ENCODE measurements at regions not wholly inside any gene's neighbourhood (a gene's known extent, or its start where the extent isn't known, plus 50 kb on each side); places are given as distances from the start of the nearest gene placed in this dataset.

DNA sequence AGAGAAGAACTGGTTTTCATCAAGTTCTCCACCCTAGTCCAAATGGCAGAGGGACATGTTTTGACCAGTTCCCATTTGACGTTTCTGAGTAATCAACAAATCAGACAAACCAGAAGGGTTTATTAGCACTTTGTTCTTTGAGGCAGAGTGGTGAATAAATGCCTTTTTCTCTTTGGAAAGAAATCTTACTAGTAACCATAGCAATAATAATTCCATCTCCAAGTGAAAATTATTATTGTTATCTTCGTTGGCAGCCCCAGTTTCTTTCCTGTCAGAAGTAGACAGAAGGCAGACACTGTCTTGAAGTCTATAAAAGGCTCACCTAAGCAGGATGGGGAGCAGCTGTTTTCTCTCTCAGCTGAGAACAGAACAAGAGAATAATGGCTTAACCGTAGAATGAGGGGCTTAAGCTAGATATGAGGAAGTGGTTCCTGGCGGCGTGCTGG, 391.6 kb downstream of the PBX1 start:
- H3K4me3 ChIP-seq (ENCODE audit: control insufficient read depth in 2 of 3, extremely low read depth in 1 of 3, insufficient read depth in 2 of 3, low read depth in 1 of 3, low read length in 3 of 3), result no peak overlapping the region
- dilution Hi-C loops (cut with MboI; ENCODE audit: extremely low pct_ligation_motif_present, low sequenced_read_pairs), result no loop called here
- no peak for TF ChIP-seq CTCF (optimal IDR thresholded peaks at IDR 0.05 in 1 of 3, IDR thresholded peaks at IDR 0.05 in 1 of 3, conservative IDR thresholded peaks at IDR 0.05 in 1 of 3; ENCODE audit: extremely low read depth in 1 of 3, insufficient read depth in 2 of 3, low read length in 3 of 3)
- no peak for TF ChIP-seq EZH2 (IDR thresholded peaks at IDR 0.05; ENCODE audit: low read length)
- no peak overlapping the region for H3K9ac ChIP-seq (ENCODE audit: control insufficient read depth, extremely low read depth, insufficient read depth, low read length)
- no peaks in the 10 kb centered on the region for H3K27me3 ChIP-seq (ENCODE audit: control insufficient read depth, extremely low read depth, insufficient read depth, low read length)
- H3K9me1 ChIP-seq (ENCODE audit: control insufficient read depth, extremely low read depth, insufficient read depth, low read length), result no peaks in the 10 kb centered on the region
- H3K4me1 ChIP-seq (ENCODE audit: control insufficient read depth, extremely low read depth, insufficient read depth, low read length), result no peaks in the 10 kb centered on the region
- no peak overlapping the region for H2AFZ ChIP-seq (ENCODE audit: control insufficient read depth, low read length)
- DNase-seq (ENCODE audit: low read depth, low spot score), result no peak
- H3K36me3 ChIP-seq (ENCODE audit: control insufficient read depth in 2 of 2, extremely low read depth in 1 of 2, insufficient read depth in 2 of 2, low read length in 2 of 2), result no peaks in the 10 kb centered on the region
- no peaks in the 10 kb centered on the region for H3K9me3 ChIP-seq (ENCODE audit: control insufficient read depth, low read depth, low read length)
- no peak for FAIRE-seq
- no peaks in the 10 kb centered on the region for H3K79me2 ChIP-seq (ENCODE audit: control insufficient read depth, insufficient read depth, low read length)
- H3K4me2 ChIP-seq (ENCODE audit: control insufficient read depth, extremely low read depth, insufficient read depth, low read depth, low read length), result no peak overlapping the region
- H4K20me1 ChIP-seq (ENCODE audit: control insufficient read depth, extremely low read depth, insufficient read depth, low read length), result no peaks in the 10 kb centered on the region
- no peak overlapping the region for H3K27ac ChIP-seq (ENCODE audit: control insufficient read depth, insufficient read depth, low read length)

GRCh38 chr1:164949771-164950471, 390.9 kb downstream of the PBX1 start:
- no peaks in the 10 kb centered on the region for H4K20me1 ChIP-seq (ENCODE audit: control insufficient read depth, extremely low read depth, insufficient read depth, low read length)
- TF ChIP-seq CTCF (optimal IDR thresholded peaks at IDR 0.05 in 1 of 3, IDR thresholded peaks at IDR 0.05 in 1 of 3, conservative IDR thresholded peaks at IDR 0.05 in 1 of 3; ENCODE audit: extremely low read depth in 1 of 3, insufficient read depth in 2 of 3, low read length in 3 of 3) (no peak), EZH2 (IDR thresholded peaks at IDR 0.05; ENCODE audit: low read length) (no peak)
- H3K9me1 ChIP-seq (ENCODE audit: control insufficient read depth, extremely low read depth, insufficient read depth, low read length), result no peaks in the 10 kb centered on the region
- no peaks in the 10 kb centered on the region for H3K79me2 ChIP-seq (ENCODE audit: control insufficient read depth, insufficient read depth, low read length)
- no peak for FAIRE-seq
- H3K4me1 ChIP-seq (ENCODE audit: control insufficient read depth, extremely low read depth, insufficient read depth, low read length), result no peaks in the 10 kb centered on the region
- dilution Hi-C loops (cut with MboI; ENCODE audit: extremely low pct_ligation_motif_present, low sequenced_read_pairs), result no loop called here
- H3K36me3 ChIP-seq (ENCODE audit: control insufficient read depth in 2 of 2, extremely low read depth in 1 of 2, insufficient read depth in 2 of 2, low read length in 2 of 2), result no peaks in the 10 kb centered on the region
- no peak overlapping the region for H2AFZ ChIP-seq (ENCODE audit: control insufficient read depth, low read length)
- no peak overlapping the region for H3K4me2 ChIP-seq (ENCODE audit: control insufficient read depth, extremely low read depth, insufficient read depth, low read depth, low read length)
- no peak for DNase-seq (ENCODE audit: low read depth, low spot score)
- H3K4me3 ChIP-seq (ENCODE audit: control insufficient read depth in 2 of 3, extremely low read depth in 1 of 3, insufficient read depth in 2 of 3, low read depth in 1 of 3, low read length in 3 of 3), result no peak overlapping the region
- no peak overlapping the region for H3K9ac ChIP-seq (ENCODE audit: control insufficient read depth, extremely low read depth, insufficient read depth, low read length)
- H3K27ac ChIP-seq (ENCODE audit: control insufficient read depth, insufficient read depth, low read length), result no peak overlapping the region
- H3K27me3 ChIP-seq (ENCODE audit: control insufficient read depth, extremely low read depth, insufficient read depth, low read length), result no peaks in the 10 kb centered on the region
- no peaks in the 10 kb centered on the region for H3K9me3 ChIP-seq (ENCODE audit: control insufficient read depth, low read depth, low read length)

All from keratinocyte (primary cell).